Activated T-cell treated with anti-CD3 and anti-CD28 coated beads, Interleukin-2, amount 50 U/mL, for 24 hours (primary cell): ENCODE measurements at regions not wholly inside any gene's neighbourhood (a gene's known extent, or its start where the extent isn't known, plus 50 kb on each side); places are given as distances from the start of the nearest gene placed in this dataset.
"Not testable (repeated sequence)": the region's sequence is repeated elsewhere in the genome, so short reads cannot be mapped to it uniquely, and the experiment has no call there.

Experiments
- DNase-seq: peaks from one replicate; pipeline ENCODE4 v3.0.0-alpha.2; 2020
- H3K27ac Mint-ChIP-seq: 2 replicates; pipeline ENCODE4 v1.8.0; 2020; ENCODE audit warnings: mild to moderate bottlenecking, mixed read lengths
- H3K27me3 Mint-ChIP-seq: 2 replicates; pipeline ENCODE4 v1.8.0; 2020; ENCODE audit warnings: mixed read lengths
- H3K36me3 Mint-ChIP-seq: 2 replicates; pipeline ENCODE4 v1.8.0; 2020; ENCODE audit warnings: low read depth, mixed read lengths
- H3K4me1 Mint-ChIP-seq: 2 replicates; pipeline ENCODE4 v1.8.0; 2020; ENCODE audit warnings: low read depth, mixed read lengths
- H3K4me3 Mint-ChIP-seq: 2 replicates; pipeline ENCODE4 v1.8.0; 2020; ENCODE audit warnings: mild to moderate bottlenecking, moderate library complexity, mixed read lengths
- H3K9me3 Mint-ChIP-seq: 2 replicates; pipeline ENCODE4 v1.8.0; 2020; ENCODE audit warnings: mixed read lengths

DNA sequence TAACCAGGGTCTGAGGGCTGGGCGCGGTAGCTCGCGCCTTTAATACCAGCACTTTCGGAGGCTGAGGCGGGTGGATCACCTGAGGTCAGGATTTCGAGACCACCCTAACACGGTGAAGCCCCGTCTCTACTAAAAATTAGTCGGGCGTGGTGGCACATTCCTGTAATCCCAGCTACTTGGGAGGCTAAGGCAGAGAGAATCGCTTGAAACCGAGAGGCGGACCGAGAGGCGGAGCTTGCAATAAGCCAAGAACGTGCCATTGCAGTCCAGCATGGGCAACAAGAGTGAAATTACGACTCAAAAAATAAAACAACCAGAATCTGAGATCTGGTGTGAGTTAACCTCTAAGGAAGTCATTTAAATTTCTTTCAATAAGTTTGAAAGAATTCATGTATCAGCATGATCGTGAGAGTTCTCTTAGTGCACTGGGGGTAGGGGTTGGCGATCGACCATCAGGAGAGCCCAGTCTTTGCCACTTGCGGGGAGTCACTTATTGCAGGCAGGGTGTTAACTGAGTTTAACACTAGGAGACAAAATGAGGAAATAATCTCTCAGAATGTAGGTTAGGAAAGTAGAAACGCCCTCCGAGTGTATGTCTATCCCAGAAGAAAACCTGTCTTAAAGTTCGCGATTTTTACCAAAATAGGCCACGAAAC lies 206.5 kb upstream of the ZNF184 start:
- DNase-seq: no peak
- H3K4me3 Mint-ChIP-seq: peak overlapping the region; percentile 35
- H3K36me3 Mint-ChIP-seq: no peaks in the 10 kb centered on the region
- H3K9me3 Mint-ChIP-seq: peaks cover 12% of the 10 kb centered on the region
- H3K27ac Mint-ChIP-seq: peak overlapping the region; percentile 53
- H3K4me1 Mint-ChIP-seq: peaks cover 22% of the 10 kb centered on the region
- H3K27me3 Mint-ChIP-seq: peaks cover 78% of the 10 kb centered on the region

- Mint-ChIP-seq H3K27me3 (peaks cover 87% of the 10 kb centered on the region), H3K36me3 (no peaks in the 10 kb centered on the region), H3K4me1 (peaks cover 22% of the 10 kb centered on the region), H3K27ac (no peak overlapping the region), H3K9me3 (peaks cover 13% of the 10 kb centered on the region), H3K4me3 (no peak overlapping the region)
- no peak for DNase-seq
These were observed 205.6 kb upstream of the ZNF184 start for GRCh38 chr6:27678469-27678868.

DNA sequence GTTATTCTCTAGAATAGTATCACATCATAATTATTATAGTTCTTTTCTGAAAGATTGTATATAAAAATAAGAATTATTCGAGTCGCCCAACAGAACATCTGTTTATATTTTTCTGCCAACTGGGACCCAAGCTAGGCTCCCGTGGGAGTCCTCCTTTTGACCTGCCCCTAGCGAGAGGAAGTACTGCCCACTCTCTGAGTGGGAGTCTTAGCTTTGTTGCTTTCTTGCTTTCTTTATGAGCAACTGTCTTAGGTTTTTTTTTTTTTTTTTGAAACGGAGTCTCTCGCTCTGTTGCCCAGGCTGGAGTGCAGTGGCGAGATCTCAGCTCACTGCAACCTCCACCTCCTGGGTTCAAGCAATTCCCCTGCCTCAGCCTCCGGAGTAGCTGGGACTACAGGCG lies 202.0 kb upstream of the ZNF184 start:
- Mint-ChIP-seq H3K27ac (no peak overlapping the region), H3K9me3 (peaks cover 8% of the 10 kb centered on the region), H3K4me3 (no peak overlapping the region), H3K36me3 (no peaks in the 10 kb centered on the region), H3K4me1 (peaks cover 26% of the 10 kb centered on the region), H3K27me3 (peaks cover 87% of the 10 kb centered on the region)
- no peak for DNase-seq

DNA sequence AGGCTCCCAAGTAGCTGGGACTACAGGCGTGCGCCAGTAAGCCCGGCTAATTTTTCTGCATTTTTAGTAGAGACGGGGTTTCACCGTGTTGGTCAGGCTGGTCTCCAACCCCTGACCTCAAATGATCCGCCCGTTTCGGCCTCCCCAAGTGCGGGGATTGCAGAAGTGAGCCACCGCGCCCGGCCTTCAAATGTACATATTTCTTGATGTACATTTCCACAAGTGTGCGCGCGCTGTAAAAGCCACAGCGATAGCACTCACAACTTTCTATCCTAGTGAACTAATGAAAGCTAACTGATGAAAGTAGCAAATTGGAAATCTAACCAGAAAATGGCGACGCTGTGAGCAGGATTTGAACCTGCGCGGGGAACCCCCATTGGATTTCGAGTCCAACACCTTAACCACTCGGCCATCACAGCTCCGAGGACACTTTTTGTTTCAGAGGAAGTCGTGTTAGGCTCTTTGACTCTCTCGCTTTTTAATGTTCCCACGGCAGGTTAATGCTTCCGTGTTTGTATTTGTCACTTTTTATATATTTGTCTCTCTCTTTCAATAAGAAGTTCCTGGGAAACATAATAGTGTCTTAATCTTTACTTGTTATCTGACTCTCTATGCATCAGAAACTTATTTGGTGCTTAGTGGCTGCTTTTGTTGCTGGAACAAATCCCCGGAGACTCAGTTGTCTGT lies 199.4 kb upstream of the ZNF184 start:
- peak overlapping the region; percentile 1 for H3K27ac Mint-ChIP-seq
- DNase-seq: peak; percentile 46
- H3K27me3 Mint-ChIP-seq: peaks cover 89% of the 10 kb centered on the region
- peak overlapping the region; percentile 58 for H3K4me3 Mint-ChIP-seq
- peaks cover 44% of the 10 kb centered on the region for H3K4me1 Mint-ChIP-seq
- H3K9me3 Mint-ChIP-seq: peaks cover 4% of the 10 kb centered on the region
- H3K36me3 Mint-ChIP-seq: no peaks in the 10 kb centered on the region

DNA sequence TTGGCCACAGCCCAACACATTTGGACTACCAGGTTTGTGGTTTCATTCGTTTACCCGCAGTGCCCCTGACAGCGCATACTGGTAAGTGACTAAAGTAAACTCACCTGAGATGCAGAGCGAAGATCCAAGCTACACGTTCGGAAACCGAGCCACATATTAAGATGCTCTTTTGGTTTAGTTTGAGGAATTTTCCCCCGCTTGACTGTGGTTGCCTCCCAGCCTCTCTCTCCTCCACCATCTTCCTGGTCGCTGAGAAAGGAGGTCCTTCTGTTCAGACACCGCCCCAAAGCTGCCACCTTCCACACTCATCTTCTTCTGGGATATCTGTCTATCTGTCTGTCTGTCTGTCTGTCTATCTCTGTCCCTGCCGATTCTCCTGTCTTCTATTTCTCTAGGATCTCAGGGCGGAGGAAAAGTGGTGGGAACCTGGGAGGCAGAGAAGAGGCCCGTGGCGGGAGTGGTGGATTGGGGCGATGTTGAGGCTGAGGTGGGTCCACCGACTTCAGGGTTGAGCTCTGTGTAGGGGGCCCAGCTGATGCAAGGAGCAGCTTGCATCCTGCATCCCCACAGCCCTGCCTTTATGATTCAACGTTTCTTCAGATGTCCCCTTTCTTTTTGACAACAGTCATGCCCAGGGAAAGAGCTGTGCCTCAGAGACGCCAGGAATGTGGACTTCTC lies 196.9 kb upstream of the ZNF184 start:
- no peak for DNase-seq
- Mint-ChIP-seq H3K4me3 (peak overlapping the region; percentile 21), H3K9me3 (peaks cover 4% of the 10 kb centered on the region), H3K27ac (peak overlapping the region; percentile 91), H3K4me1 (peaks cover 46% of the 10 kb centered on the region), H3K36me3 (no peaks in the 10 kb centered on the region), H3K27me3 (peaks cover 95% of the 10 kb centered on the region)

DNA sequence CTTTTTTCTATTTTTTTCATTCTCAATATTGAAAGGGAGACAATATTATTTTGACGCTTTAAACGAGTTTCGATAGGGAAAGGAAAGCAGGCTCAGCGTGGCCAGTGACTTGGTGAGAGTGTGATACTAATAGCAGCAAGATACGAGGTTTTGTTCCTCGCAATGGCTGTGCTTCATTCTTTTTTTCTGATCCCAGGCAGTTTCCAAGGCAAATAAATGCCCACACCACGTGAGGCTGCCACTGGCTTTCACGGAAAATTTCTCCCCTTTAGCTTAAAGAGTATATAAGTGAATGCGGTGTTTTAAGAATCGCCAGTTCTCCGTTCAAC lies 196.4 kb upstream of the ZNF184 start:
- Mint-ChIP-seq H3K4me1 (peaks cover 46% of the 10 kb centered on the region), H3K27ac (peak overlapping the region; percentile 91), H3K36me3 (no peaks in the 10 kb centered on the region), H3K9me3 (peaks cover 4% of the 10 kb centered on the region), H3K27me3 (peaks cover 96% of the 10 kb centered on the region), H3K4me3 (peak overlapping the region; percentile 21)
- DNase-seq: no peak

DNA sequence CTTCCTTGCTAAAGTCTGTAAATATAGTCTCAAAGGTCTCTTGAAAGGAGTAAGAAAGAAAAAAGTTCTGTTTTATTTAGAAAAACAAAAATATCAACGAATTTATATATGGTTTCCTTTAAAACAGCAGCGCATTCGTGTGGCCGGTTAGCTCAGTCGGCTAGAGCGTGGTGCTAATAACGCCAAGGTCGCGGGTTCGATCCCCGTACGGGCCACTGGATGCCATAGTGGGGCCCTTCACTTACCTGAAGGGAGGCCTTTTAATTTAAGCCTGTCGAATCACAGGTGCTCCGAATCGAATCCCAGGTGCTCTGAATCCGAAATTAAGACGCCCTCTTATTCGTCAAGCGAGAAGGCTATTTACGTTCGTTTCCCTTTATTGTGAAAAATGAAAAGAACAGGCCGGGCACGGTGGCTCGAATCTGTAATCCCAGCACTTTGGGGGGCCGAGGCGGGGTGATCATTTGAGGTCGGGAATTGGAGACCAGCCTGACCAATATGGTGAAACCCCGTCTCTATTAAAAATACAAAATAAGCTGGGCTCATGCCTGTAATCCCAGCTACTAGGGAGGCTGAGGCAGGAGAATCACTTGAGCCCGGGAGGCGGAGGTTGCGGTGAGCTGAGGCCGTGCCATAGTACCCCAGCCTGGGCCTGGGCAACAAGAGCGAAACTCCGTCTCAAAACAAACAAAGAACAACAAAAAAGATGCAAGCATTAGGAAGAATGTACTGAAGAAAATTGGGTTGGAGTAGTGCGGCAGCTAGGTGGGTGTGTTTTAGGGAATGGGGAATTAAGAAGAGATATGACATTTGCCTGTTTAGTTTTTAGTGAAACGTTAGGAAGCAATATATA lies 195.8 kb upstream of the ZNF184 start:
- DNase-seq: peak; percentile 80
- H3K9me3 Mint-ChIP-seq: peaks cover 4% of the 10 kb centered on the region
- H3K27me3 Mint-ChIP-seq: peaks cover 90% of the 10 kb centered on the region
- H3K36me3 Mint-ChIP-seq: no peaks in the 10 kb centered on the region
- peaks cover 46% of the 10 kb centered on the region for H3K4me1 Mint-ChIP-seq
- peak overlapping the region; percentile 69 for H3K4me3 Mint-ChIP-seq
- H3K27ac Mint-ChIP-seq: peak overlapping the region; percentile 91

- no peaks in the 10 kb centered on the region for H3K36me3 Mint-ChIP-seq
- no peak for DNase-seq
- peak overlapping the region; percentile 69 for H3K4me3 Mint-ChIP-seq
- H3K27me3 Mint-ChIP-seq: peaks cover 91% of the 10 kb centered on the region
- peak overlapping the region; percentile 91 for H3K27ac Mint-ChIP-seq
- H3K9me3 Mint-ChIP-seq: no peaks in the 10 kb centered on the region
- H3K4me1 Mint-ChIP-seq: peaks cover 46% of the 10 kb centered on the region
These were observed 194.9 kb upstream of the ZNF184 start for GRCh38 chr6:27667657-27668441.

DNA sequence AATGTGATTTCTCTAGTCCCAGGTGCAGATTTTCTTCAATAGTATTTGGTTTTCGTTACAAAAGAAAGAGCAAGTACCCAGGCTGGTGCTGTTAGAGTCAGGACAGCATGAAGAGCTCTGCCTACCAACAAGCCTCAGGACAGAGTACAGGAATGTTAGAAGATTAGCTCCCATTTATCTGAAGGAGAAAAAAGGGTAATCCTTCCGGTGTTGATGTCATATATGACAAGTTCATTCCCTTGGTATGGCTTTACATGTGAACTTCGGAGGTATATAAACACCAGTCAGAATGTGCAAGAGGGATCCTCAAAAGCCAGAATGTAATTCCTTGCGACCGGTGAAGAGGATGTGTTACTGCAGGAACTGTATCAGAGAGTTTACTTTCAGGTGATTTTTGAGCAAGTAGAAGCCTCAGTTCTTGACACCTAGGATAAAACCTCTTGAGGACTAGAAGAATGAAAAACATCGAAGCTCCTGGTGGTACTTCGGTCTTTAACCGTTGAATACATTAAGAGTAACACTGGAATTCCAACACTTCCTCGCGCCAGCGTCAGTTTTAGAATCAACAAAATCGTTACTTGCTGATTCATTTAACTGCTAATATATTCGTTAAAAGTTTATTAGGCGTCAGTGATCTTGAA lies 194.2 kb upstream of the ZNF184 start:
- H3K36me3 Mint-ChIP-seq: no peaks in the 10 kb centered on the region
- DNase-seq: no peak
- no peaks in the 10 kb centered on the region for H3K9me3 Mint-ChIP-seq
- peaks cover 39% of the 10 kb centered on the region for H3K4me1 Mint-ChIP-seq
- peaks cover 91% of the 10 kb centered on the region for H3K27me3 Mint-ChIP-seq
- peak overlapping the region; percentile 69 for H3K4me3 Mint-ChIP-seq
- no peak overlapping the region for H3K27ac Mint-ChIP-seq

DNA sequence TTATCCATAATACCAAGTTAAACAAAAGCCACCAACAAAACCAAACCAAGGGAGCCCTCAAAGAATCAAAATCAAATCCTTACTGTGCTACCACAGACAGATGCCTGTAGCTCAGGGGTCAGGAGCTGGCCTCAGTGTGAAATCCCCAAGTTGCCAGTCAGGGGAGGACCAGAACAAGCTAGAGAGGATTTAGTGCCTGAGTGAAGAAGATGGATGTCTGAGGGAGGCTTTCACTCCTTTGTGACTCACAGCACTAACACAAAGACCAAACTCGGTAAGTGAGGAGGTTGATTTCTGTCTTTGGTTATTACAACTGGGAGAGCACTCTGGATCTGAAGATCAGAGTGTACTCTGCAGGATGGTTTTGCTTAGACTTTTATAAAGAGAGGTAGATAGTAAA lies 189.9 kb upstream of the ZNF184 start:
- Mint-ChIP-seq H3K4me1 (peaks cover 7% of the 10 kb centered on the region), H3K27ac (no peak overlapping the region), H3K4me3 (no peak overlapping the region), H3K9me3 (no peaks in the 10 kb centered on the region), H3K27me3 (peaks cover 70% of the 10 kb centered on the region), H3K36me3 (no peaks in the 10 kb centered on the region)
- no peak for DNase-seq

GRCh38 chr6:27662212-27662611 lies 189.3 kb upstream of the ZNF184 start:
- DNase-seq, H3K4me3 Mint-ChIP-seq, H3K27ac Mint-ChIP-seq, H3K9me3 Mint-ChIP-seq, H3K4me1 Mint-ChIP-seq, H3K36me3 Mint-ChIP-seq: not testable (repeated sequence)
- H3K27me3 Mint-ChIP-seq: peaks cover 66% of the 10 kb centered on the region

DNA sequence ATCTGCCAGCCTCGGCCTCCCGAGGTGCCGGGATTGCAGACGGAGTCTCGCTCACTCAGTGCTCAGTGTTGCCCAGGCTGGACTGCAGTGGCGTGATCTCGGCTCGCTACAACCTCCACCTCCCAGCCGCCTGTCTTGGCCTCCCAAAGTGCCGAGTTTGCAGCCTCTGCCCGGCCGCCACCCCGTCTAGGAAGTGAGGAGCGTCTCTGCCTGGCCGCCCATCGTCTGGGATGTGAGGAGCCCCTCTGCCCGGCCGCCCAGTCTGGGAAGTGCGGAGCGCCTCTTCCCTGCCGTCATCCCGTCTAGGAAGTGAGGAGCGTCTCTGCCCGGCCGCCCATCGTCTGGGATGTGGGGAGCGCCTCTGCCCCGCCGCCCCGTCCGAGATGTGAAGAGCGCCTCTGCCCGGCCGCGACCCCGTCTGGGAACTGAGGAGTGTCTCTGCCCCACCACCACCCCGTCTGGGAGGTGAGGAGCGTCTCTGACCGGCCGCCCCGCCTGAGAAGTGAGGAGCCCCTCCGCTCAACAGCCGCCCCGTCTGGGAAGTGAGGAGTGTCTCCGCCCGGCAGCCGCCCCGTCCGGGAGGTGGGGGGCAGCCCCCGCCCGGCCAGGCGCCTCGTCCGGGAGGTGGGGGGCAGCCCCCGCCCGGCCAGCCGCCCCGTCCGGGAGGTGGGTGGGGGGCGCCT lies 180.4 kb upstream of the ZNF184 start:
- H3K9me3 Mint-ChIP-seq, H3K4me1 Mint-ChIP-seq, DNase-seq, H3K36me3 Mint-ChIP-seq, H3K4me3 Mint-ChIP-seq, H3K27ac Mint-ChIP-seq: not testable (repeated sequence)
- H3K27me3 Mint-ChIP-seq: peaks cover 78% of the 10 kb centered on the region

DNA sequence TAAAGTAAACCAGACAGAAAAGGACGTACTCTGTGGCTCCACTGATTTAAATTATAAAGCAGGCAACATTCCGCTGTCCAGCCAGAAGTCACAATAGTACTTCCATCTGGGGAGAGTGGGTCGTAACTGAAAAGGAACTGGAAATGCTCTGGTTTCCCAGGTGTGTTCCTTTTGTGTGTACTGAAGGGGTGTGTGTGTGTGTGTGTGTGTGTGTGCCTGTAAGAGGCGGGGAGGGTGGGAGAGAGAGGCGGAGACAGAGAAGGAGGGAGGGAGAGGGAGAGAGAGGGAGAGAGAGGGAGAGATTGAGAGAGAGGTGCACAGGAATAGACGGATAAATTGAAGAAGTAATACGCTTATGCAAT lies 178.4 kb upstream of the ZNF184 start:
- H3K9me3 Mint-ChIP-seq: no peaks in the 10 kb centered on the region
- no peak overlapping the region for H3K27ac Mint-ChIP-seq
- H3K4me3 Mint-ChIP-seq: no peak overlapping the region
- peaks cover 2% of the 10 kb centered on the region for H3K4me1 Mint-ChIP-seq
- DNase-seq: no peak
- H3K27me3 Mint-ChIP-seq: peaks cover 87% of the 10 kb centered on the region
- H3K36me3 Mint-ChIP-seq: no peaks in the 10 kb centered on the region
